Peyer's patch (tissue), 4 donors: ENCODE measurements at regions not wholly inside any gene's neighbourhood (a gene's known extent, or its start where the extent isn't known, plus 50 kb on each side); places are given as distances from the start of the nearest gene placed in this dataset.
"Not testable (repeated sequence)": the region's sequence is repeated elsewhere in the genome, so short reads cannot be mapped to it uniquely, and the experiment has no call there.

Experiments
- DNase-seq, 3 donors: peaks; one replicate each; pipeline ENCODE4 v3.0.0-alpha.2; 2017 to 2019
- H3K27ac ChIP-seq, 4 donors: fragments of 200-600 bp; sonication (generic); one replicate each; pipeline ENCODE4 v1.5.1; 2016 to 2019
- H3K27me3 ChIP-seq, 2 donors: fragments of 200-600 bp; sonication (generic); one replicate each; pipeline ENCODE4 v1.5.1; 2019
- H3K36me3 ChIP-seq, 3 donors: fragments of 200-600 bp; sonication (generic); one replicate each; pipeline ENCODE4 v1.5.1; 2016 to 2019
- H3K4me1 ChIP-seq, 4 donors: fragments of 200-600 bp; sonication (generic); one replicate each; pipeline ENCODE4 v1.5.1; 2016 to 2019
- H3K4me3 ChIP-seq, 4 donors: fragments of 200-600 bp; sonication (generic); 1 replicate in 3 of 4; 2 replicates in 1 of 4; pipeline ENCODE4 v1.5.1; 2016 to 2019; ENCODE audit warnings: mild to moderate bottlenecking in 1 of 4
- H3K9me3 ChIP-seq, 4 donors: fragments of 200-600 bp; sonication (generic); one replicate each; pipeline ENCODE4 v1.5.1; 2016 to 2019; ENCODE audit warnings: mild to moderate bottlenecking in 1 of 4
- POLR2A ChIP-seq, 2 donors: fragments of 450-650 bp; IDR thresholded peaks; one replicate each; pipeline ENCODE4 v1.5.1; 2017; ENCODE audit warnings: antibody characterized with exemption in 2 of 2, mild to moderate bottlenecking in 2 of 2, moderate library complexity in 2 of 2
- TF ChIP-seq, protein P1 (sequence below), 6 experiments: fragments of 450-650 bp in 4 of 6; fragments of 200-600 bp in 2 of 6; sonication (generic) in 1 of 6; IDR thresholded peaks; one replicate each; pipeline ENCODE4 v1.5.1; 2017 to 2019; ENCODE audit warnings: antibody characterized with exemption in 6 of 6, mild to moderate bottlenecking in 3 of 6, moderate library complexity in 1 of 6

DNA sequence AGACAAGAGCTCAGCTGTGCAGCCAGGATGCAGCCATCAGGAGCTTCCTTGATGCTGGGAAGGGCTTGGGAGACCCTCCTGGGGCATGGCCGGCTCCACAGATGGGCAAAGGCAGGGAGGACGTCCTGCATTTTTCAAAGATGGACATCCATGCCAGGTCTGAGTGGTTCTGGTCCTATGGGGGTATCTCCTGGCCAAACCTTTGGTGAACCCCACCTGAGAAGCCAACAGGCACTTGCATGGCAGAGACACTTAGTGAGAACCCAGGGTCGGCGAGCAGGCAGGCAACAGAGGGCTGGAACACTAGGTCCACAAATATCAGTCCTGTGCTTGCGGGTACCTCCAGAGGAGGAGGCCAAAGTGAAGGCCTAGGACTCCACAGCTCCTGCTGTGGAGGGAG is 70.0 kb downstream of the KCTD15 start:
- Histone ChIP-seq H3K9me3 (no peaks in the 10 kb centered on the region), H3K27me3 (no peaks in the 10 kb centered on the region), H3K4me1 (peaks cover 0 to 9% (median 0%) of the 10 kb centered on the region in 4 donors), H3K27ac (no peak overlapping the region), H3K36me3 (no peaks in the 10 kb centered on the region), H3K4me3 (no peak overlapping the region)
- TF ChIP-seq POLR2A (IDR thresholded peaks at IDR 0.05): no peak
- TF ChIP-seq, protein P1, sequence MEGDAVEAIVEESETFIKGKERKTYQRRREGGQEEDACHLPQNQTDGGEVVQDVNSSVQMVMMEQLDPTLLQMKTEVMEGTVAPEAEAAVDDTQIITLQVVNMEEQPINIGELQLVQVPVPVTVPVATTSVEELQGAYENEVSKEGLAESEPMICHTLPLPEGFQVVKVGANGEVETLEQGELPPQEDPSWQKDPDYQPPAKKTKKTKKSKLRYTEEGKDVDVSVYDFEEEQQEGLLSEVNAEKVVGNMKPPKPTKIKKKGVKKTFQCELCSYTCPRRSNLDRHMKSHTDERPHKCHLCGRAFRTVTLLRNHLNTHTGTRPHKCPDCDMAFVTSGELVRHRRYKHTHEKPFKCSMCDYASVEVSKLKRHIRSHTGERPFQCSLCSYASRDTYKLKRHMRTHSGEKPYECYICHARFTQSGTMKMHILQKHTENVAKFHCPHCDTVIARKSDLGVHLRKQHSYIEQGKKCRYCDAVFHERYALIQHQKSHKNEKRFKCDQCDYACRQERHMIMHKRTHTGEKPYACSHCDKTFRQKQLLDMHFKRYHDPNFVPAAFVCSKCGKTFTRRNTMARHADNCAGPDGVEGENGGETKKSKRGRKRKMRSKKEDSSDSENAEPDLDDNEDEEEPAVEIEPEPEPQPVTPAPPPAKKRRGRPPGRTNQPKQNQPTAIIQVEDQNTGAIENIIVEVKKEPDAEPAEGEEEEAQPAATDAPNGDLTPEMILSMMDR (IDR thresholded peaks at IDR 0.05): no peak
- no peak for DNase-seq

DNA sequence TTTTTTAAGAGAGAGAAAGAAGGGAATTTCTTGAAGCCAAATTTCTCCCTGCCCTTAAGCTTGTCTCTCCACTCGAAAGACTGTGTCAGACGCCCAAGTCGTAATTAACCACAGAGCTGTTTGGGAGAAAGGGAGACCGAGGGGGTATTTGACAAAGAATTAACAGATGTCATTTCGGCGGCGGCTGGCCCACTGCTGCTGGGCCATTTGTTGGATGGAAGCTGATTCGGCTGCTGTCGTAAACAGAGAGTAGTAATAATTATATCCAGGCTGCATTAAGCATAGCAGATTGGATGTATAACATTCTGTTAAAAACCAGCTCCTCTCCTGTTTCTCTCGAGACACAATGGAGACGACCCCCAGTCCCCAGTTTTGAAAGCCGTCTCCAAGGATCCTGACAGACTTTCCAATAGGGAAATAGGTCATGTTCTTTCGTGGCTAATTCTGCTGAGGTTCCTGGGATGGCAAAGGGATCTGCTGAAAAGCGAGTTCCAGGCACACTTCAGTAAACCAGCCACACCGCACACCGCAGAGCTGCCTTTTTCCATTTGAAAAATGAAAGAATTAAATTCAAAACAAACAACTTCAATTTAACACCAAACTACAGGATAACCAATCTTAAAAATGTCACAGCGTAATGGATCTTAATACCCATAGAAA is 71.5 kb downstream of the KCTD15 start:
- Histone ChIP-seq H3K4me1 (peaks cover 0 to 9% (median 0%) of the 10 kb centered on the region in 4 donors), H3K4me3 (peak overlapping the region in 1 of 4 donors; percentile 21), H3K27me3 (no peaks in the 10 kb centered on the region), H3K27ac (peak overlapping the region in 1 of 4 donors; percentile 31), H3K36me3 (no peaks in the 10 kb centered on the region), H3K9me3 (no peaks in the 10 kb centered on the region)
- no peak for DNase-seq
- TF ChIP-seq, protein P1 (IDR thresholded peaks at IDR 0.05): no peak
- TF ChIP-seq POLR2A (IDR thresholded peaks at IDR 0.05): no peak

DNA sequence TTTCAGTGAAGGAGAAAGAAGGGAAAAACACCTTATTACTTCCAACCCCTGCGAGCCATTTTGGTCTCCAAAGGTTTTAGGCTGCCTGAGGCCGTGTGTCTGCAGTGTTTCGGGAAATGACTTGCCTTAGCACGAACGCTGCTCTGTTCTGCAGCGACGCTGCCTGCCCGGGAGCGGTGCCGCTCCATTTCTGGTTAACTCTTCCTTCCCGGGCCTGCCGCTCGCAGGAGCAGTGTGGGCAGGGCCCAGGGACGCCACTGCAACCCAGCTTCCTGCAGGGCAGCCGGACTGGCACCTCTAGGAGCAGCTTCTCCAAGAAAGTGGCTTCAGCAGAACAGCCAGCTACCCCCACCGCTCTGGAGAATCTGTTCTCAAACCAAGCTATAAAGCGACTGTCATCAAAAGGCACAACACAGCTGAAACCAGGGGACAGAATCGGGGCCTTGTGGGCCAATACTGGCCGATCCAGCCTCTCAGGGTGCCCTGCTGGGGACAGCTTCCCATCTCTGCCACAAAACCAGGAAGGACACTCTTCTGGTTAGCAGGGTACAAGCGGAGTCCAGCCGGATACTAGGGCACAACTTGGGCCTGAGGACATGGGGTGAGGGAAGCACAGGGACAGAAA is 72.2 kb downstream of the KCTD15 start:
- Histone ChIP-seq H3K9me3 (no peaks in the 10 kb centered on the region), H3K27me3 (no peaks in the 10 kb centered on the region), H3K27ac (peak overlapping the region in 1 of 4 donors; percentile 31), H3K4me1 (peaks cover 0 to 9% (median 0%) of the 10 kb centered on the region in 4 donors), H3K36me3 (no peaks in the 10 kb centered on the region), H3K4me3 (peak overlapping the region in 1 of 4 donors; percentile 21)
- DNase-seq: no peak
- TF ChIP-seq POLR2A (IDR thresholded peaks at IDR 0.05): no peak
- TF ChIP-seq, protein P1 (IDR thresholded peaks at IDR 0.05): no peak

DNA sequence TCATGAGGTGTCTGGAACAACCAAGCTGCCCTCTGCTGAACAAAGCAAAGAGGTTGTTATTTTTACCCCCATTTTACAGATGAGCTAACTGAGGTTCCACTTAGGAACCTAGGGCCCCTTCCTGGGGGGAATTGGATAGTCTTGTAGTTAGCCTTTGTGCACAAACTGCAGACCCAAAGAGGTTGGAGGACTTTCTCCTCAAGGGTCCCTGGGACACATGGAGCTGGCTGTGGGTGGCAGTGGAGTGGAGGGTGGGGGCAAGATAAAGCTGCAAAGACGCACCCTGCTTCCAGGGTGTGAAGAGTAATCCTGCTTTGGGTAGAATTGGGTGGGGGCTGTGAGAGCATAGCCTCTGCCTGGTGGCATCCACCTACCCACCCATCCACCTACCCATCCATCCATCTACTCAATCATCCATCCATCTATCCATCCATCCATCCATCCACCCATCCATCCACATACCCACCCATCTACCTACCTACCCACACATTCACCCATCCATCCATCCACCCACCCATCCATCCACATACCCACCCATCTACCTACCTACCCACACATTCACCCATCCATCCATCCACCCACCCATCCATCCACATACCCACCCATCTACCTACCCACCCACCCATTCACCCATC is 73.7 kb downstream of the KCTD15 start:
- not testable (repeated sequence) for DNase-seq, H3K36me3 ChIP-seq

DNA sequence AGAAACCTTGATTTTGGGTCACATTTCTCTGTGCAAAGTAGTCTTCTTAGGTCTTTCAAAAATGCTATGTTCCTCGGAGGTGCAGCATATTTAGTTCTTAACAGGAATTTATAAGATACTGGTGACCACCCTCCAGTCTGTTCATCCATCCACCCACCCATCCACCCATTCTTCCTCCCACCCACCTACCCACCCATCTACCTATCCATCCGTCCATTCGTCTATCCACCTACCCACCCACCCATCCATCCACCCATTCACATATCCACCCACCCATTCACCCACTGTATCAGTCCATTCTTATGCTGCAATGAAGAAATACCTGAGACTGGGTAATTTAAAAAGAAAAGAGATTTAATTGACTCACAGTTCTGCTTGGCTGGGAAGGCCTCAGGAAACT is 74.9 kb downstream of the KCTD15 start:
- H3K27me3 ChIP-seq: no peaks in the 10 kb centered on the region
- H3K27ac ChIP-seq: no peak overlapping the region
- no peak for TF ChIP-seq POLR2A (IDR thresholded peaks at IDR 0.05)
- TF ChIP-seq, protein P1 (IDR thresholded peaks at IDR 0.05): no peak
- no peaks in the 10 kb centered on the region for H3K9me3 ChIP-seq
- DNase-seq: no peak
- H3K36me3 ChIP-seq: no peaks in the 10 kb centered on the region
- no peak overlapping the region for H3K4me3 ChIP-seq
- peaks cover 0 to 9% (median 0%) of the 10 kb centered on the region in 4 donors for H3K4me1 ChIP-seq

More for the DNA sequence above, 73.7 kb downstream of the KCTD15 start:
- H3K27ac ChIP-seq, H3K4me1 ChIP-seq, H3K27me3 ChIP-seq, H3K9me3 ChIP-seq, H3K4me3 ChIP-seq: not testable (repeated sequence)
